BLaER1 treated with 17β-estradiol and CSF1 and Interleukin-3, amounts not matched to agents 10 nM and 100 nM (cell line): ENCODE measurements at regions not wholly inside any gene's neighbourhood (a gene's known extent, or its start where the extent isn't known, plus 50 kb on each side); places are given as distances from the start of the nearest gene placed in this dataset.

Source experiments
- H3K27ac ChIP-seq, 11 experiments: shearing (Covaris generic); formaldehyde crosslinking; 2 replicates each; pipeline ENCODE4 v1.8.1; 2022
- H3K27me3 ChIP-seq, 11 experiments: shearing (Covaris generic); formaldehyde crosslinking; 2 replicates each; pipeline ENCODE4 v1.8.1; 2022
- H3K36me3 ChIP-seq, 11 experiments: shearing (Covaris generic); formaldehyde crosslinking; 2 replicates each; pipeline ENCODE4 v1.8.1; 2022
- H3K4me1 ChIP-seq, 10 experiments: shearing (Covaris generic); formaldehyde crosslinking; 2 replicates each; pipeline ENCODE4 v1.8.1; 2022
- H3K4me2 ChIP-seq, 11 experiments: shearing (Covaris generic); formaldehyde crosslinking; 2 replicates each; pipeline ENCODE4 v1.8.1; 2022
- H3K4me3 ChIP-seq, 10 experiments: shearing (Covaris generic); formaldehyde crosslinking; 2 replicates each; pipeline ENCODE4 v1.8.1; 2022
- H3K9ac ChIP-seq, 11 experiments: shearing (Covaris generic); formaldehyde crosslinking; 2 replicates each; pipeline ENCODE4 v1.8.1; 2022
- H3K9me3 ChIP-seq, 11 experiments: shearing (Covaris generic); formaldehyde crosslinking; replicated peaks in 1 of 11; 2 replicates each; pipeline ENCODE4 v1.8.1; 2022
- H4K20me1 ChIP-seq, 11 experiments: shearing (Covaris generic); formaldehyde crosslinking; 2 replicates each; pipeline ENCODE4 v1.8.1; 2022
- Cebpa-rat ChIP-seq, 11 experiments: shearing (Covaris generic); IDR thresholded peaks; 2 replicates each; pipeline ENCODE4 v1.8.1; 2022

DNA sequence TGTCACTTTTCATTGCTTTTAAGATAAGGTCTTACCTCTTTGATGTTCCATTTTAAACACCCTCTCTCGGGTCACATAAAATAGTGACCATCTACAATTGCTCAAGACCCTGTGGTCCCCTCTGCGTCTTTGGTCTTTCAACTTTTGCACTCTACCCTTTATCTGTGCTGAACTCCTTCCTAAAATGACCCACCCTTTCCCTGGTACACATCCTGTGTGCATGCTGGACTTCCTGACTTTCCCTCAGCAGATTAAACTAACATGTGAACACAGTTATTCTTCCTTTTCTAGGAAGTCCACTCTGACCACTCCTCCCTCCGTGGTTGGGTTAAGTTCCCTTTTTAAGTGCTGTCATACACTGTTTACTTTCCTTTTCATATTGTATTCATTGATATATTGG is 414.2 kb downstream of the GABRB3 start:
- H3K4me1 ChIP-seq: peaks cover 0 to 20% (median 11%) of the 10 kb centered on the region in 10 experiments; a peak in 16 of 20 replicates
- H3K9ac ChIP-seq: no peak overlapping the region
- no peaks in the 10 kb centered on the region for H4K20me1 ChIP-seq

DNA sequence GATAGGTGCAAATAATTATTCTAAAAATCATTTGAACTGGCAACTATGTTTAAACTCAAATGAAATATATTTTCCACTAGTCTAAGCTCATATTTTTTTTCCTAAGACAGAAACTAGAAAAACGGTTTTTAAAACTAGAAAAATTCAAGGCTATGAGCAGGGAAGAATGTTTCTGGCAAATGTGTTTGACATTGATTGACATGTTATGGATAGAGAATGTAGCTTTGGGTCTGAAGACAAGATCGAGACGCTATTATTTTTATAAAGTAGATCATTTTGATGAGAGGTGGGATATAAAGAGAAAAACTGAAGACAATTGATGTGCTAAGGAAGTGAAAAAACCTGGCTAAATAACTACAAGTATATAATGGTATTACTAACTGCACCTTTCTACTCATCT is 415.2 kb downstream of the GABRB3 start:
- Histone ChIP-seq H3K4me1 (peaks cover 0 to 20% (median 11%) of the 10 kb centered on the region in 10 experiments; a peak in 16 of 20 replicates), H3K4me3 (no peak overlapping the region), H3K27me3 (no peaks in the 10 kb centered on the region), H3K36me3 (no peaks in the 10 kb centered on the region), H3K9me3 (no peaks in the 10 kb centered on the region), H4K20me1 (no peaks in the 10 kb centered on the region), H3K4me2 (no peak overlapping the region), H3K27ac (no peak overlapping the region), H3K9ac (no peak overlapping the region)
- TF ChIP-seq Cebpa-rat (IDR thresholded peaks at IDR 0.05): no peak

More for the DNA sequence above, 414.2 kb downstream of the GABRB3 start:
- H3K4me2 ChIP-seq: peak overlapping the region in 10 of 11 experiments; percentile 2 to 76 (median 50); a peak in 15 of 22 replicates
- no peak overlapping the region for H3K4me3 ChIP-seq
- TF ChIP-seq Cebpa-rat (IDR thresholded peaks at IDR 0.05): no peak
- H3K9me3 ChIP-seq: no peaks in the 10 kb centered on the region
- H3K36me3 ChIP-seq: no peaks in the 10 kb centered on the region
- H3K27me3 ChIP-seq: no peaks in the 10 kb centered on the region
- H3K27ac ChIP-seq: peak overlapping the region in 1 of 11 experiments; percentile 21; a peak in 2 of 22 replicates

DNA sequence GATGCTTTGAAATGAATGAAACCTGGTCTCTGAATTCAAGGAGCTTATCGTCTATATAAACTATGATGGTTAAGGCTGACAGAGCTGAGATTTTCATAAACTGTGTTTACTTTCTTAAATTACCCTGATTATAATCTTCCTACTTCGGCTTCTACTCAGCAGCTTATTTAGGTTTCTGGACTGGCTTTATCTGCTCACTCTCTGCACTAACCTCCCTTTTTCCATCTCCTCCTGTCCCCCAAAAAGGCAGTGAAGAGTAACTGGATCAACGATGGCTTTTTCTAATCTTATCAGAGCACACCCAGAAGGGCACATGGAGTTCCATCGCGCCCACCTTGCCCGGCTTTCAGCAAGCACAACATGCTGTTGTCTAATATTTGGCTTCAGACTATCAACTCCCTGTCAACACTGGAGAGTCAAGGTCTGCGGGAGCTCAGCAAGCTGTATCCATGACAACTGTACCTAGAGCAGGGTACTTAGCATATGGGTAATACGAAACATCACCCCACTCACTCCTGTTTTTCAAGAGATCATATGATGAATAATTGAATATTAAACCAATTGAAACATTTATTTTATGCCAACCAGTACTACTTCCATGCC is 417.3 kb downstream of the GABRB3 start:
- no peak for TF ChIP-seq Cebpa-rat (IDR thresholded peaks at IDR 0.05)
- Histone ChIP-seq H4K20me1 (no peaks in the 10 kb centered on the region), H3K4me2 (no peak overlapping the region), H3K9me3 (no peaks in the 10 kb centered on the region), H3K4me1 (peaks cover 0 to 20% (median 11%) of the 10 kb centered on the region in 10 experiments; a peak in 16 of 20 replicates), H3K36me3 (no peaks in the 10 kb centered on the region), H3K4me3 (no peak overlapping the region), H3K9ac (no peak overlapping the region), H3K27ac (no peak overlapping the region), H3K27me3 (no peaks in the 10 kb centered on the region)

DNA sequence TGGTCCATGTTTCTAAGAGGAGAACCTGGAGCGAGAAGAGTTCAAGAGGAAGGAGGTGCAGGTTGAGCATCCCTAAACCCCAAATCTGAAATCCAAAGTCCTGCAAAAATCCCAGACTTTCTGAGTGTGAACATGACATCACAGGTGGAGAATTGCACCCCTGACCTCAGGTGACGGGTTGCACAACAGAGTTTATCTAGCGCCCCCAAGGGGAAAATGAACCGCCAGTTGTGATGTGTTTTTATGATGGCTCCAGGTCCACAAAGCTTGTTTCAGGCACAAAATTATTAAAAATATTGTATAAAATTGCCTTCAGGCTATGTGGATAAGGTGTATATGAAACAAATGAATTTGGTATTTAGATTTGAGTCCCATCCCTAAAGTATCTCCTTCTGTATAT is 420.0 kb downstream of the GABRB3 start:
- Histone ChIP-seq H4K20me1 (no peaks in the 10 kb centered on the region), H3K4me3 (no peak overlapping the region), H3K27ac (no peak overlapping the region), H3K4me1 (peaks cover 0 to 13% (median 4%) of the 10 kb centered on the region in 10 experiments; a peak in 7 of 20 replicates), H3K36me3 (no peaks in the 10 kb centered on the region), H3K27me3 (no peaks in the 10 kb centered on the region), H3K9ac (no peak overlapping the region), H3K9me3 (peaks cover 0 to 16% (median 6%) of the 10 kb centered on the region in 11 experiments; a peak in 15 of 22 replicates), H3K4me2 (no peak overlapping the region)
- TF ChIP-seq Cebpa-rat (IDR thresholded peaks at IDR 0.05): no peak

DNA sequence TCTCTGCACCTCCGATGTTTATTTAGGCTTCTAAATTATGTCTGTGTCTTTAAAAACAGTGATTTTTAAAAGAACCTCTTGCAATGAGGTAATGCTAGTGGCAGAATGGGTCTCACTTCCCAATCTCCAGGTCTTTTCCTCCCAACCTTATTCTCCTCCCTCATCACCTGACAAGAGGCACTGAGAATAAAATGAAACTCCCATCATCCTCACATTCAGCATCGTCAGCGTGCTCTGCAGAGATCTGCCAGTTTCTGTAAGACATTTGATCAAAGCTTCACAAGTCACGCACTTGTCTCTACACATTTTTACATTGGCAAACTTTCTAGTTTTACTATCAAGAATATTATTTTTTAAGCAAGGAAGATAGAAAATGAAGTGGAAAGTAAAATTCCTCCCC is 420.5 kb downstream of the GABRB3 start:
- H3K9me3 ChIP-seq: peaks cover 0 to 21% (median 11%) of the 10 kb centered on the region in 11 experiments; a peak in 21 of 22 replicates
- H3K27ac ChIP-seq: no peak overlapping the region
- no peaks in the 10 kb centered on the region for H3K27me3 ChIP-seq
- H3K9ac ChIP-seq: no peak overlapping the region
- peaks cover 0 to 13% (median 4%) of the 10 kb centered on the region in 10 experiments; a peak in 7 of 20 replicates for H3K4me1 ChIP-seq
- H3K4me3 ChIP-seq: no peak overlapping the region
- no peaks in the 10 kb centered on the region for H3K36me3 ChIP-seq
- H3K4me2 ChIP-seq: no peak overlapping the region
- TF ChIP-seq Cebpa-rat (IDR thresholded peaks at IDR 0.05): no peak
- H4K20me1 ChIP-seq: no peaks in the 10 kb centered on the region

DNA sequence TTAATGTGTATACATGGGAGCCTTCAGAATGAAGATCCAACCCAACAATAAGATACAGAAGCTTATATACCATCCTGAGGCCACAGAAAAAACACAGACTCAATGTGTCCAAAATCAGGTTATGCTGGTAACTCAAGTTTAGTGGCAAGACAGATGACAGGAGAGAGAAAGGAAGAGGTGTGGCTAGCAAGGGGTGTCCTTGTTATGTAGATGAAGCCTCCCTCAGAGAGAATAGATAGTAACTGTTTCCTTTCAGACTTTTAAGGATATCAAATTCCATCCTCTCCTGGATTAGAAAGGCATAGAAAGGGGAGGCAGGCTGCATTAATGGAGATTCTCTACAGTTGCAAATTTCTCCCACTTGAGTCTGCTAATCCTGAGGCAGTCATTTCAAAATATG is 447.4 kb downstream of the GABRB3 start:
- no peaks in the 10 kb centered on the region for H3K36me3 ChIP-seq
- H3K9ac ChIP-seq: no peak overlapping the region
- TF ChIP-seq Cebpa-rat (IDR thresholded peaks at IDR 0.05): no peak
- H3K27me3 ChIP-seq: no peaks in the 10 kb centered on the region
- H3K4me1 ChIP-seq: no peaks in the 10 kb centered on the region
- no peak overlapping the region for H3K27ac ChIP-seq
- no peak overlapping the region for H3K4me2 ChIP-seq
- no peak overlapping the region for H3K4me3 ChIP-seq
- 0 out of 22 replicates have a peak, but pooled peaks cover 0 to 3% (median 0%) of the 10 kb centered on the region in 11 experiments for H3K9me3 ChIP-seq
- no peaks in the 10 kb centered on the region for H4K20me1 ChIP-seq

DNA sequence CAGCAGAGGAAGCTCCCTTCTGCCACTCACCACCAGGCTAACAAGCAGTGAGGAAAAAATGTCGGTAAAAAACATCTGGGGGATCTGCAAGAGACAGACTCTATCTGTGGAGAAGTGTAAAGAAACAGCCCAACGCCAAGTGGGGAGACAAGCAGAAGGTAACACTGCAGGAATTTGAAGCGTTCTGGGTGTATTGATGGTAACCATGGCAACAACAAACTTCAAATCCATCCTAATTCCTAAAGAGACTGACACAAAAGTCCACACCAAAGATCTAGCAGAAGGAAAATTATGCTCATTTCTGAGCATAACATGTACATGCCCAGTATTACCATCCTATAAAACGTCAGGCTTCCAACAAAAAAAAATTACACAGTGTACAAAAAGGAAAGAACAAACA is 449.3 kb downstream of the GABRB3 start:
- Histone ChIP-seq H3K27ac (no peak overlapping the region), H3K27me3 (no peaks in the 10 kb centered on the region), H3K9me3 (0 out of 22 replicates have a peak, but pooled peaks cover 0 to 3% (median 0%) of the 10 kb centered on the region in 11 experiments), H3K36me3 (no peaks in the 10 kb centered on the region), H3K9ac (no peak overlapping the region), H3K4me1 (no peaks in the 10 kb centered on the region), H3K4me3 (no peak overlapping the region), H3K4me2 (no peak overlapping the region), H4K20me1 (no peaks in the 10 kb centered on the region)
- TF ChIP-seq Cebpa-rat (IDR thresholded peaks at IDR 0.05): no peak

DNA sequence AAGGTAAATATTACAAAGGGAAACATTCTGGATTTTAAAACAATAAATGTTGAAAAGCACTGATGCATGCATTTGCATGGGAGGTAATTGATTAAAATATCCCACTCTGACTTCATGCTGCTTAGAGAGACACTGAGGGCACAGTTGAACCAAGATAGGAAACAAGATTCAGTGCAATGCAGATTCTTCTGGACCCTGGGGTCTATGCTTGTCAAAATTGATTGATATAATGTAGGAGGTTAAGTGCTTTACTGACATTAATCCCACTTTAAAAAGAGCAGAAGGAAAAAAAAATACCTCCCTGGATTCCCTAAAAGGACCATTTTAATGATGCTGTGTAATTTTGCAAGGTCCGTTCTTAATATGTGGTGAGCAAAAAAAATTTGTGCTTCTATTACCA is 454.2 kb downstream of the GABRB3 start:
- no peaks in the 10 kb centered on the region for H3K4me1 ChIP-seq
- no peaks in the 10 kb centered on the region for H3K36me3 ChIP-seq
- no peaks in the 10 kb centered on the region for H3K9me3 ChIP-seq
- no peak overlapping the region for H3K4me3 ChIP-seq
- no peaks in the 10 kb centered on the region for H3K27me3 ChIP-seq
- H3K27ac ChIP-seq: no peak overlapping the region
- H3K4me2 ChIP-seq: no peak overlapping the region
- no peaks in the 10 kb centered on the region for H4K20me1 ChIP-seq
- TF ChIP-seq Cebpa-rat (IDR thresholded peaks at IDR 0.05): no peak
- H3K9ac ChIP-seq: no peak overlapping the region

DNA sequence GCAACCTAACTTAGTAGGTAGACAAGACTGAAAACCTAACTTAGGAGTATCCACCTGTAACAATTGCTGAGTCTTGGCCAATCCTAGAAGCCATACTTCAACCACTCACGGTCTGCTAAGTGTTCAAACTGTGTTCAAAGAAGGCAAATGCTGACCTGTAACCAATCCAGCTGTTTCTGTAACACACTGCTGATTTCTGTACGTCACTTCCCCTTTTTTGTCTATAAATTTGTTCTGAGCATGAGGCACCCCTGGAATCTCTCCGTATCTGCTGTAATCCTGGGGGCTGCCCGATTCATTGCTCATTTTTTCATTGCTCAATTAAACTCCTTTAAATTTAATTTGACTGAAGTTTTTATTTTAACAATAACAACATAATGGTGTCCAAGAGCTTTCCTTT is 451.4 kb upstream of the ATP10A start:
- no peak overlapping the region for H3K9ac ChIP-seq
- H3K9me3 ChIP-seq: peaks cover 16 to 30% (median 23%) of the 10 kb centered on the region in 11 experiments
- no peaks in the 10 kb centered on the region for H3K36me3 ChIP-seq
- H3K27me3 ChIP-seq: no peaks in the 10 kb centered on the region
- no peak for TF ChIP-seq Cebpa-rat (IDR thresholded peaks at IDR 0.05)
- H3K27ac ChIP-seq: no peak overlapping the region
- H3K4me2 ChIP-seq: no peak overlapping the region
- no peaks in the 10 kb centered on the region for H3K4me1 ChIP-seq
- no peaks in the 10 kb centered on the region for H4K20me1 ChIP-seq
- H3K4me3 ChIP-seq: no peak overlapping the region

DNA sequence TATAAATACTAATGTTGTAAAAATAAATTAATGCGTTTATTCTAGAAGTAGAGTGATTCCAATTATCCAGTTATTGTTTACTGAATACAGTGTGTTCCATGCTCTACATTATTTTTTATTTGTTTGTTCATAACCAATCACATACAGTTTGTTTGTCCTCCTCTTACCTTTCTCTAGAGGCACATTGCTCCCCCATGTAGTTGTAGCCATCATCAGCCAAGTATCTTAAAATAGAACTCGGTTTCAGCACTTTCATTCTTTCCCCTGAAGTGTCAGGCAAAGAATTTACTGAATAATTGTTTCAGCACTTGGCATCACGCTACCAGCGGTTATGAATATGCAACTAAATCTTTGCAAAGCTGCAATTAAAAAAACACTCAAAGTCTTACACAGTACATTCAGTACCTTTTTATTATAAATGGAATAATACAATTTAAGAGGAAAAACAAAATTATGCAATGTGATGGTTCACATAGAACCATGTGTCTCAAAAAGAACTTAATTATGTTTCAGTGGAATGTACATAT is 448.6 kb upstream of the ATP10A start:
- H3K9me3 ChIP-seq: peaks cover 40 to 57% (median 50%) of the 10 kb centered on the region in 11 experiments
- no peaks in the 10 kb centered on the region for H4K20me1 ChIP-seq
- no peak overlapping the region for H3K4me2 ChIP-seq
- H3K27ac ChIP-seq: no peak overlapping the region
- no peak overlapping the region for H3K9ac ChIP-seq
- H3K27me3 ChIP-seq: no peaks in the 10 kb centered on the region
- no peaks in the 10 kb centered on the region for H3K36me3 ChIP-seq
- no peaks in the 10 kb centered on the region for H3K4me1 ChIP-seq
- H3K4me3 ChIP-seq: no peak overlapping the region
- TF ChIP-seq Cebpa-rat (IDR thresholded peaks at IDR 0.05): no peak
